Tibial nerve (tissue), 4 donors: ENCODE measurements at regions not wholly inside any gene's neighbourhood (a gene's known extent, or its start where the extent isn't known, plus 50 kb on each side); places are given as distances from the start of the nearest gene placed in this dataset.

Experiments used
- DNase-seq, 2 donors: peaks; one replicate each; pipeline ENCODE4 v3.0.0-alpha.2; 2019; ENCODE audit warnings: low spot score in 2 of 2
- H3K27ac ChIP-seq, 4 donors: fragments of 200-600 bp; sonication (generic) in 3 of 4; one replicate each; pipeline ENCODE4 v1.5.1; 2017 to 2019; ENCODE audit warnings: mild to moderate bottlenecking in 1 of 4
- H3K27me3 ChIP-seq, 2 donors: fragments of 200-600 bp; sonication (generic) in 1 of 2; one replicate each; pipeline versions ENCODE4 v1.5.1 to v1.6.0; 2017 to 2019
- H3K36me3 ChIP-seq, 3 donors: fragments of 200-600 bp; sonication (generic); one replicate each; pipeline ENCODE4 v1.5.1; 2018 to 2019
- H3K4me1 ChIP-seq, 4 donors: fragments of 200-600 bp; sonication (generic) in 3 of 4; one replicate each; pipeline ENCODE4 v1.5.1; 2017 to 2019
- H3K4me3 ChIP-seq, 4 donors: fragments of 200-600 bp; sonication (generic) in 3 of 4; one replicate each; pipeline ENCODE4 v1.5.1; 2017 to 2019; ENCODE audit warnings: mild to moderate bottlenecking in 1 of 4, moderate library complexity in 1 of 4
- H3K9me3 ChIP-seq, 4 donors: fragments of 200-600 bp; sonication (generic) in 3 of 4; one replicate each; pipeline ENCODE4 v1.5.1; 2017 to 2019
- EP300 ChIP-seq, 2 donors: sonication (generic); formaldehyde crosslinking; IDR thresholded peaks; one replicate each; pipeline ENCODE4 v1.6.1; 2017; ENCODE audit warnings: antibody characterized with exemption in 2 of 2, mild to moderate bottlenecking in 1 of 2
- POLR2A ChIP-seq, 2 donors: fragments of 450-650 bp; IDR thresholded peaks; one replicate each; pipeline ENCODE4 v1.6.1; 2017; ENCODE audit warnings: antibody characterized with exemption in 2 of 2, mild to moderate bottlenecking in 2 of 2, moderate library complexity in 2 of 2
- WGBS, 2 donors: methylation state at CpG; one replicate each; pipeline ENCODE4 v1.1.5; 2018; 5-methylcytosine and 5-hydroxymethylcytosine counted together
- TF ChIP-seq, protein P1 (sequence below), 5 experiments: fragments of 200-600 bp in 3 of 5; fragments of 450-650 bp in 2 of 5; sonication (generic) in 3 of 5; IDR thresholded peaks; one replicate each; pipeline ENCODE4 v1.5.1; 2016 to 2019; ENCODE audit warnings: antibody characterized with exemption in 5 of 5, mild to moderate bottlenecking in 3 of 5, moderate library complexity in 2 of 5

DNA sequence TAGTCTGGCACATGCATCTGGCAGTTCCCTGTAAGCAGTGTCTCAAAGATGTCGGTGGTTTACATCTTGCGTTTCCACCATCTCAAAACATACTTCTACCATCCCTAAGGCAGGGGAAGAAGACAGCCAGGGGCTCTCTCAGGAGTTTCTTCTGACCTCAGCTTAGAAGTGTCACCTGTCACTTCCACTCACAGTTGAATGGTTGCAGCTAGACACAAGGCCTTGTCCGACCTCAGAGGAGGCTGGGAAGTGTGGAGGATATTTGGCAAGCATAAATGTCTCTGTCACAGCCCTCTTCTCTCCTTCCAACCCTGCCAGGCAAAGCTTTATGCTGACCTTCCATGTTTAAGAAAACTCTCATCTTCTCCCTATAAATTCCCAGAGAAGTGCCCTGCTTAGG lies 193.3 kb downstream of the HERPUD2 start:
- WGBS, 2 donors, result 72 to 84% methylated on average over 3 of the region's 3 CpGs
- Histone ChIP-seq H3K36me3 (no peaks in the 10 kb centered on the region), H3K9me3 (no peaks in the 10 kb centered on the region), H3K4me3 (no peak overlapping the region), H3K4me1 (no peaks in the 10 kb centered on the region), H3K27me3 (no peaks in the 10 kb centered on the region), H3K27ac (no peak overlapping the region)
- DNase-seq, result no peak
- TF ChIP-seq, protein P1, sequence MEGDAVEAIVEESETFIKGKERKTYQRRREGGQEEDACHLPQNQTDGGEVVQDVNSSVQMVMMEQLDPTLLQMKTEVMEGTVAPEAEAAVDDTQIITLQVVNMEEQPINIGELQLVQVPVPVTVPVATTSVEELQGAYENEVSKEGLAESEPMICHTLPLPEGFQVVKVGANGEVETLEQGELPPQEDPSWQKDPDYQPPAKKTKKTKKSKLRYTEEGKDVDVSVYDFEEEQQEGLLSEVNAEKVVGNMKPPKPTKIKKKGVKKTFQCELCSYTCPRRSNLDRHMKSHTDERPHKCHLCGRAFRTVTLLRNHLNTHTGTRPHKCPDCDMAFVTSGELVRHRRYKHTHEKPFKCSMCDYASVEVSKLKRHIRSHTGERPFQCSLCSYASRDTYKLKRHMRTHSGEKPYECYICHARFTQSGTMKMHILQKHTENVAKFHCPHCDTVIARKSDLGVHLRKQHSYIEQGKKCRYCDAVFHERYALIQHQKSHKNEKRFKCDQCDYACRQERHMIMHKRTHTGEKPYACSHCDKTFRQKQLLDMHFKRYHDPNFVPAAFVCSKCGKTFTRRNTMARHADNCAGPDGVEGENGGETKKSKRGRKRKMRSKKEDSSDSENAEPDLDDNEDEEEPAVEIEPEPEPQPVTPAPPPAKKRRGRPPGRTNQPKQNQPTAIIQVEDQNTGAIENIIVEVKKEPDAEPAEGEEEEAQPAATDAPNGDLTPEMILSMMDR (IDR thresholded peaks at IDR 0.05), result no peak
- no peak for TF ChIP-seq POLR2A (IDR thresholded peaks at IDR 0.05)
- TF ChIP-seq EP300 (IDR thresholded peaks at IDR 0.05), result no peak

DNA sequence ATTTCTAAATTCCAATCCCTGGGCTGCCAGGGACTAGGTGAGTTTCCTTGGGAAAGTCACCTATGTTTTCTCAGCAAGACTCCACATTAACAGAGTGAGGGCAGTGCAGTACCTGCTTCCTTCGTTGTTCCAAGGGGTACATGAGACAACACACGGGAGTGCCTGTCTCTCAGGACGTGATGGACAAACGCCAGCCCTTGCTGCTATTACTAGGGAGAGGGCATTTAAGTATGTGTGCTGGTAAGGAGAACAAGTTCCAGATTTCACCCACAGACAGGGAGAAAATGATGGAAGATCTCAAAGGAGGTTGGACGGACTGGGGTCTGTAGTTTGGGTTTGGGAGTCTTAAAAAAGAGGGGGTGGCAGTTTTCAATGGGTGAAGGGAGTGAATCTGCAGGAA lies 195.7 kb downstream of the HERPUD2 start:
- H3K36me3 ChIP-seq, result no peaks in the 10 kb centered on the region
- TF ChIP-seq POLR2A (IDR thresholded peaks at IDR 0.05), result no peak
- no peak for TF ChIP-seq EP300 (IDR thresholded peaks at IDR 0.05)
- TF ChIP-seq, protein P1 (IDR thresholded peaks at IDR 0.05), result no peak
- no peaks in the 10 kb centered on the region for H3K27me3 ChIP-seq
- 79 to 87% methylated on average over 5 of the region's 5 CpGs for WGBS, 2 donors
- no peaks in the 10 kb centered on the region for H3K4me1 ChIP-seq
- no peak overlapping the region for H3K27ac ChIP-seq
- no peaks in the 10 kb centered on the region for H3K9me3 ChIP-seq
- no peak overlapping the region for H3K4me3 ChIP-seq
- no peak for DNase-seq

DNA sequence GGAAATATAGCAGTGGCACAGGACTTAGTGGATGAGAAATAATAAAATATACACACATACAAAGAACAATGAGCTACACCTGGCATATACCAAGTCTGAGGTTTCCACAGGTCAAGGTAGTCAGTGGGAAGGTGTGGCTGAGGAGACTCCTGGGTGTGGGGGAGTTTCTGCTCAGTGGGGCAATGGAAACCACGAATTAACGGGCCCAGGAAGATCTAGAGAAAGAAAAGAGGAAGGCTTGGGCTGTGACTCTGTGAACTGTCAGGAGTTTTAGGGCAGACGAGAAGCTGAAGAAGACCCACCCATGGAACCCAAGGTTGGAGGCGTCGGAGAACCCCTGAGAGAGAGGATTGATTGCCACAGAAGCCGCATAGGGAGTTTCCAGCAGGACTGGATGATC lies 196.5 kb downstream of the HERPUD2 start:
- 79 to 80% methylated on average over 6 of the region's 6 CpGs for WGBS, 2 donors
- TF ChIP-seq POLR2A (IDR thresholded peaks at IDR 0.05) (no peak), EP300 (IDR thresholded peaks at IDR 0.05) (no peak)
- TF ChIP-seq, protein P1 (IDR thresholded peaks at IDR 0.05), result no peak
- H3K27ac ChIP-seq, result no peak overlapping the region

DNA sequence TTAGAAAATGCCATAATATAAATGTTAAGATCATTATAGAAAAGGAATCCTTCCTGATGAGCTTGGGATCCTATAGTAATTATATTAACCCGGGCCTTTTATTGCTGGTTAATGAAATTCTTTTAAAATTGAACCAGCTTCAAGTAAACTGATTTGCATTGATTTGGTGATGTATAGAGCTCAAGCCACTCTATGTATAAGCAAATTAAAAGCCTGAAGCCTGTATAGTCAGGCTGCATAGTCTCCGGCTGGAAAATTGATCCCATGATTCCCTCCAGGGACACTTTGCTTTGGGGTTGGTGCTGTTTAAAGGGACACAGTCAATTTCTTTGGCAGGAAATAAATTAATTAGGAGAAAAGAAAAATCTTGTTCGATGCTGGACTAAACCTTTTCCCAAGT lies 199.1 kb downstream of the HERPUD2 start:
- Histone ChIP-seq H3K27ac (no peak overlapping the region), H3K36me3 (no peaks in the 10 kb centered on the region), H3K4me1 (no peaks in the 10 kb centered on the region), H3K27me3 (no peaks in the 10 kb centered on the region), H3K9me3 (no peaks in the 10 kb centered on the region), H3K4me3 (no peak overlapping the region)
- WGBS, 2 donors, result 56 to 60% methylated on average over 3 of the region's 3 CpGs
- TF ChIP-seq EP300 (IDR thresholded peaks at IDR 0.05), result no peak
- TF ChIP-seq POLR2A (IDR thresholded peaks at IDR 0.05), result no peak
- TF ChIP-seq, protein P1 (IDR thresholded peaks at IDR 0.05), result no peak
- DNase-seq, result no peak

More for the DNA sequence above, 196.5 kb downstream of the HERPUD2 start:
- Histone ChIP-seq H3K4me1 (no peaks in the 10 kb centered on the region), H3K27me3 (no peaks in the 10 kb centered on the region), H3K36me3 (no peaks in the 10 kb centered on the region), H3K4me3 (no peak overlapping the region), H3K9me3 (no peaks in the 10 kb centered on the region)
- DNase-seq, result no peak

DNA sequence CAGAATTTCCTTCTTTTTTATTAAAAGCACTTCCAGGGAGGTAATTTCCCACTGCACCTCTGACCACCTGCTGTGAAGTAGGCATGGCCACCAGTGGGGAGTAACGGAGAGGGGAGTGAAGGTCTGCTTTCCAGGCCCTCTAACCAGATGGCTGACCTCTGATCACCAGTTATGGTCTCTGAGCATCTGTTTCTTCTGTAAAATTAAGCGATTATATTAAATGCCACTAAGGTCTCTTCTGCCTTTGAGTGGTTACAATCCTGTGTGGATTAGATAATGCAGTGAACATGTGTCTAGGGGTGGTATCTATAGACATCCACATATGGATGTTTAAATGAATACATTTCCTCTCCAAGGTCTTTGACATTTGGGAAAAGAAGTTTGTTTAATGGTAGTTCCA lies 199.6 kb downstream of the HERPUD2 start:
- TF ChIP-seq POLR2A (IDR thresholded peaks at IDR 0.05), result no peak
- TF ChIP-seq EP300 (IDR thresholded peaks at IDR 0.05), result no peak
- TF ChIP-seq, protein P1 (IDR thresholded peaks at IDR 0.05), result no peak
- Histone ChIP-seq H3K4me1 (no peaks in the 10 kb centered on the region), H3K4me3 (no peak overlapping the region), H3K27ac (no peak overlapping the region), H3K27me3 (no peaks in the 10 kb centered on the region), H3K9me3 (no peaks in the 10 kb centered on the region), H3K36me3 (no peaks in the 10 kb centered on the region)
- no peak for DNase-seq
- WGBS, 2 donors, result 51 to 62% methylated on average over 2 of the region's 2 CpGs
